HFF-Myc (cell line): ENCODE measurements at regions not wholly inside any gene's neighbourhood (a gene's known extent, or its start where the extent isn't known, plus 50 kb on each side); places are given as distances from the start of the nearest gene placed in this dataset.
"Not testable (repeated sequence)": the region's sequence is repeated elsewhere in the genome, so short reads cannot be mapped to it uniquely, and the experiment has no call there.

Experiments
- DNase-seq: peaks from one replicate; pipeline ENCODE4 v3.0.0-alpha.2; 2011; ENCODE audit warnings: low read depth; ENCODE audit errors: extremely low read depth
- H3K4me3 ChIP-seq: replicated peaks from 2 replicates; pipeline ENCODE4 v1.5.1; 2011; ENCODE audit warnings: low read depth, mild to moderate bottlenecking, control low read depth, low read length
- CTCF ChIP-seq: IDR thresholded peaks from 2 replicates; pipeline ENCODE4 v1.5.1; 2012; ENCODE audit warnings: mild to moderate bottlenecking, low read depth, low read length, control low read depth; ENCODE audit errors: missing control alignments

GRCh38 chrX:51053741-51054140 is 143.2 kb downstream of the BMP15 start:
- DNase-seq = no peak
- H3K4me3 ChIP-seq = no peak overlapping the region
- no peak for TF ChIP-seq CTCF

GRCh38 chrX:51098046-51098445 is 187.5 kb downstream of the BMP15 start:
- no peak for DNase-seq
- no peak for TF ChIP-seq CTCF
- H3K4me3 ChIP-seq = no peak overlapping the region

GRCh38 chrX:51119058-51119926 is 208.8 kb downstream of the BMP15 start:
- H3K4me3 ChIP-seq, DNase-seq: not testable (repeated sequence)

- DNase-seq, H3K4me3 ChIP-seq: not testable (repeated sequence)
Observed at GRCh38 chrX:51125743-51126142, 206.9 kb upstream of the NUDT10 start.

- H3K4me3 ChIP-seq = no peak overlapping the region
- peak; percentile 61 for TF ChIP-seq CTCF
- DNase-seq = no peak
Observed at GRCh38 chrX:51144828-51145442, 187.7 kb upstream of the NUDT10 start.

- no peak for TF ChIP-seq CTCF
- no peak overlapping the region for H3K4me3 ChIP-seq
- DNase-seq = no peak
Observed at GRCh38 chrX:51148848-51149247, 183.8 kb upstream of the NUDT10 start.

GRCh38 chrX:51151734-51152133 is 180.9 kb upstream of the NUDT10 start:
- no peak for DNase-seq
- H3K4me3 ChIP-seq = no peak overlapping the region
- no peak for TF ChIP-seq CTCF
